ENCODE measurements at regions not wholly inside any gene's neighbourhood (a gene's known extent, or its start where the extent isn't known, plus 50 kb on each side); places are given as distances from the start of the nearest gene placed in this dataset.

DNA sequence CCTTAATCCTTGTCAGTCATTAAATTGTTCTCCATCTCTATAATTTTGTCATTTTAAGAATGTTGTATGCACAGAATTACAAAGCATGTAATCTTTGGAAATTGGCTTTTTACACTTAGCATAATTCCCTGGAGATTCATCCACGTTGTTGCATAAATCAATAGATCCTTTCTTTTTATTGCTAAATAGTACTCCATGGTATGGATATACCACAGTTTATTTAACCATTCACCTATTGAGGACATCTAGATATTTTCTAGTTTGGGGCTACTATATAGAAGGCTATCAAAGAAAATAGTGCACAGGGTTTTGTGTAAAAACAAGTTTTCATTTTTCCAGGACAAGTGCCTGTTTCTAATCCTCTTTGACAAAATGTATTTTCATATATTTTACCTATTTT, 523.6 kb upstream of the KLF12 start:
- Histone ChIP-seq H3K36me3 (no peaks in the 10 kb centered on the region), H3K27me3 (no peaks in the 10 kb centered on the region), H3K4me1 (no peaks in the 10 kb centered on the region), H3K27ac (no peak overlapping the region), H3K9me3 (no peaks in the 10 kb centered on the region), H3K9ac (ENCODE audit: low read depth in 2 of 2, low read length in 2 of 2) (no peak overlapping the region), H3K4me3 (no peak overlapping the region)
- intact Hi-C loops (cut with DNase I), result no loop called here
- TF ChIP-seq, protein P1, sequence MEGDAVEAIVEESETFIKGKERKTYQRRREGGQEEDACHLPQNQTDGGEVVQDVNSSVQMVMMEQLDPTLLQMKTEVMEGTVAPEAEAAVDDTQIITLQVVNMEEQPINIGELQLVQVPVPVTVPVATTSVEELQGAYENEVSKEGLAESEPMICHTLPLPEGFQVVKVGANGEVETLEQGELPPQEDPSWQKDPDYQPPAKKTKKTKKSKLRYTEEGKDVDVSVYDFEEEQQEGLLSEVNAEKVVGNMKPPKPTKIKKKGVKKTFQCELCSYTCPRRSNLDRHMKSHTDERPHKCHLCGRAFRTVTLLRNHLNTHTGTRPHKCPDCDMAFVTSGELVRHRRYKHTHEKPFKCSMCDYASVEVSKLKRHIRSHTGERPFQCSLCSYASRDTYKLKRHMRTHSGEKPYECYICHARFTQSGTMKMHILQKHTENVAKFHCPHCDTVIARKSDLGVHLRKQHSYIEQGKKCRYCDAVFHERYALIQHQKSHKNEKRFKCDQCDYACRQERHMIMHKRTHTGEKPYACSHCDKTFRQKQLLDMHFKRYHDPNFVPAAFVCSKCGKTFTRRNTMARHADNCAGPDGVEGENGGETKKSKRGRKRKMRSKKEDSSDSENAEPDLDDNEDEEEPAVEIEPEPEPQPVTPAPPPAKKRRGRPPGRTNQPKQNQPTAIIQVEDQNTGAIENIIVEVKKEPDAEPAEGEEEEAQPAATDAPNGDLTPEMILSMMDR (IDR thresholded peaks at IDR 0.05), result no peak
- DNase-seq, result no peak

DNA sequence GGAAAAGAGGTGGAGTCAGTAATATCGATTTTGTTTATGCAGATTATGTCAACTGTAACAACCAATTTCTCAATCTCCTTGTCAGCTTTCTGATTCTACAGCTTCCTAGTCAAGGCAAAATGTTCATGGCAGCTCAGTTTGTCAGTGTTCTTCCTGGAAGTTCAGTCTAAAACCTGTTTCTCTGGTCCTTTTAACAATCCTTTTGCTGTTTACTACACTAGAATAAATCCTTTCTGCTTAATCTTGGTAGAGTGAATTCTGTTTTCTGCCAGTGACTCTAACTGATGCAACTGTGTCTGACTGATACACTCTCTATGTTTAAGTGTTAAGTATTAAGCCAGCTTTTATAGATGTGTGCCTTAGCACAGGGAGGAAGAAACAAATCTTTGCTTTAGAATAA, 516.9 kb upstream of the KLF12 start:
- H3K4me3 ChIP-seq, result no peak overlapping the region
- TF ChIP-seq, protein P1 (IDR thresholded peaks at IDR 0.05), result no peak
- H3K27me3 ChIP-seq, result no peaks in the 10 kb centered on the region
- H3K9ac ChIP-seq (ENCODE audit: low read depth in 2 of 2, low read length in 2 of 2), result no peak overlapping the region
- no peak for DNase-seq
- H3K4me1 ChIP-seq, result no peaks in the 10 kb centered on the region
- H3K27ac ChIP-seq, result no peak overlapping the region
- H3K9me3 ChIP-seq, result no peaks in the 10 kb centered on the region
- no peaks in the 10 kb centered on the region for H3K36me3 ChIP-seq
- intact Hi-C loops (cut with DNase I), result no loop called here

DNA sequence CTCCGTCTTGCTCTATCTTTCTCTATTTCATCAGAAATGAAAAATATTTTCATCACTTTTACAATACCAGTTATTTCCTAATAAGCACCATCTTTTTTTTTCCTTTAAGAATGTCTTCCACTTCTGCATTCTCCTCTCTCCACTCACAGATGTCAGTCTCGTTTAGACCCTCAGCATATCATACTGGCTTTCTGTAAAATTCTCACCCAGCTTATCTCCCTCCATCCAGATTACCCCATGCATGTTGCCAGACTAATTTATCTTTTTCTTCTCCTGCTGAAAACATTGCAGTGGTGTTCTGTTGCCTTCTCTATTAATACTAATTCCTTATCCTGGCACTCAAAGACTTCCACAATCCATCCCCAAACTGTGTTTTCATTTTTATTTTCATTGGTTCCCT, 513.8 kb upstream of the KLF12 start:
- H3K9ac ChIP-seq (ENCODE audit: low read depth in 2 of 2, low read length in 2 of 2), result no peak overlapping the region
- intact Hi-C loops (cut with DNase I), result no loop called here
- no peaks in the 10 kb centered on the region for H3K27me3 ChIP-seq
- DNase-seq, result no peak
- no peaks in the 10 kb centered on the region for H3K36me3 ChIP-seq
- H3K4me1 ChIP-seq, result no peaks in the 10 kb centered on the region
- no peak overlapping the region for H3K27ac ChIP-seq
- H3K9me3 ChIP-seq, result no peaks in the 10 kb centered on the region
- TF ChIP-seq, protein P1 (IDR thresholded peaks at IDR 0.05), result no peak
- no peak overlapping the region for H3K4me3 ChIP-seq

DNA sequence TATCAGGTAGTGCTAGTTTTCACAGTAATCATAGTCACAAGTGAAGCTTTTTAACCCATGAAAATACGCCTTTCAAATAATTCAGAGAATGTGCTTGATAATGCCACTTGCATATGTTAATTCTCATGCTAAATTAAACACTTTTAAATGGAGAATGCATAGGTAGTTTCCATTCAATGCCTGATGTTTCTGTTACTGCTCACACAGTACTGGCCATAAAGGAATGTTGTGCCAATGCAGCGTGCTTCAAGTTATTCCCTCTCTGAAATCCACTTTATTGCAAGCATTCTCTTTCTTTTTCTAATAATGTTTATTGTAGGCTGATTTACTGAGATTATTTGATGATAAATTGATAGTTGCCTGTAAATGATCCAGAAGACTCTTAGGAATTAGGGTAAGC, 513.0 kb upstream of the KLF12 start:
- Histone ChIP-seq H3K36me3 (no peaks in the 10 kb centered on the region), H3K9ac (ENCODE audit: low read depth in 2 of 2, low read length in 2 of 2) (no peak overlapping the region), H3K4me1 (no peaks in the 10 kb centered on the region), H3K27ac (no peak overlapping the region), H3K9me3 (no peaks in the 10 kb centered on the region), H3K27me3 (no peaks in the 10 kb centered on the region), H3K4me3 (no peak overlapping the region)
- TF ChIP-seq, protein P1 (IDR thresholded peaks at IDR 0.05), result no peak
- intact Hi-C loops (cut with DNase I), result no loop called here
- no peak for DNase-seq

DNA sequence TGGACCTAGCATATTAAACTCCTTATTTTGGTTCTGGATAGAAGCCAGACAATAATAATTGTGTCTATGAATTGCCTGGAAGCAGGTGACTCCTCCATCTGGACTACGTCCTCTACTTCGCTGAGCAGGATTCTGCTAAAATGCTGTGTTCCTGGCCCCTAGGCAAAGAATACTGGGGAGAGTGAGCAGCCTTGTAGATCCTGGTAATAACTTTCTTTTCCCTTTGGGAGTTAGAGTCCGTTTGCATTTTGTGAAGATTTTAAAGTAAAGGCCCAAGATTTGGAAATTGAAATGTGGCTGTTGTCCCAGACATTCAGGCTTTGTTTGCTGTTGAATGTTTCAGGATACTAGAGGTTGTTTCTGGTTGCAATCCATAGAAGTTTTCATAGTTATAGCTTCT, 511.9 kb upstream of the KLF12 start:
- Histone ChIP-seq H3K9me3 (no peaks in the 10 kb centered on the region), H3K27ac (no peak overlapping the region), H3K36me3 (no peaks in the 10 kb centered on the region), H3K4me3 (no peak overlapping the region), H3K27me3 (no peaks in the 10 kb centered on the region), H3K4me1 (no peaks in the 10 kb centered on the region), H3K9ac (ENCODE audit: low read depth in 2 of 2, low read length in 2 of 2) (no peak overlapping the region)
- intact Hi-C loops (cut with DNase I), result no loop called here
- TF ChIP-seq, protein P1 (IDR thresholded peaks at IDR 0.05), result no peak
- DNase-seq, result no peak

DNA sequence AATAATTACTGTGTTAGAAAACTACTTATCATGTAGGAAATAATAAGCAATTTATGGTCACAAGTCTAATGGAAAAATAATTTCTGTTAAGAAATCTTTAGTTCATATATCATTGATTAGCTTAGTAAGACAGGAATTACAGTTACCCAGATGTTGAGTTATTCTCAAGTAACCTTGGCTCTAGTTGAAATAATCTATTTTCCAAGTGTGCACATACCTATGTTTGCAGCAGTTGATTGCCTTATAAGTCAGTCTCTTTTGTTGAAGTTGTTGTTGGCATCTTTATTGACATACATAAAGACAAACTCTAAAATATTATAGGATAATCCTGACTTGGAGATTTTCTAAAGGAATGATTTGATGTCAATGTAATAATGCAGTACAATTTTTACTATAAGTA, 511.4 kb upstream of the KLF12 start:
- Histone ChIP-seq H3K9ac (ENCODE audit: low read depth in 2 of 2, low read length in 2 of 2) (no peak overlapping the region), H3K27me3 (no peaks in the 10 kb centered on the region), H3K4me1 (no peaks in the 10 kb centered on the region), H3K36me3 (no peaks in the 10 kb centered on the region), H3K4me3 (no peak overlapping the region), H3K27ac (no peak overlapping the region), H3K9me3 (no peaks in the 10 kb centered on the region)
- DNase-seq, result no peak
- intact Hi-C loops (cut with DNase I), result no loop called here
- TF ChIP-seq, protein P1 (IDR thresholded peaks at IDR 0.05), result no peak

All from colonic mucosa (tissue), 4 donors.